ENCODE measurements at regions not wholly inside any gene's neighbourhood (a gene's known extent, or its start where the extent isn't known, plus 50 kb on each side); places are given as distances from the start of the nearest gene placed in this dataset.

DNA sequence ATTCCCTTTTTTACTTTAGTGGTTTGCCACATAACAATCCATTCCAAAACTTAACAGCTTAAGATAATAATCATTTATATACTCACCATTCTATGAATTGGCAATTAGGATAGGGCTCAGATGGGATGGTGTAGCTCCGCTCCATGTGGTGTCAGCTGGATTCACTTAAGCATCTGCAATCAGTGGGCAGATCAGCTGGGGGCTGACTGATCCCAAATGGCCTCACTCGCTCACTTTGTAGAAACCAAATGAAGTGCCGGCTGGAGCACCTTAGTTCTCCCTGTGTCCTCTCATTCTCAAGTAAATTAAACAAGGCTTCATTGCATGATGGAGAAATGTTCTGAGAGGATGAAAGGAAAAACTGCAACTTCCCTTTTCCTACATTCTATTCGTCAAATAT, 161.4 kb downstream of the WT1 start:
- no peak for DNase-seq

DNA sequence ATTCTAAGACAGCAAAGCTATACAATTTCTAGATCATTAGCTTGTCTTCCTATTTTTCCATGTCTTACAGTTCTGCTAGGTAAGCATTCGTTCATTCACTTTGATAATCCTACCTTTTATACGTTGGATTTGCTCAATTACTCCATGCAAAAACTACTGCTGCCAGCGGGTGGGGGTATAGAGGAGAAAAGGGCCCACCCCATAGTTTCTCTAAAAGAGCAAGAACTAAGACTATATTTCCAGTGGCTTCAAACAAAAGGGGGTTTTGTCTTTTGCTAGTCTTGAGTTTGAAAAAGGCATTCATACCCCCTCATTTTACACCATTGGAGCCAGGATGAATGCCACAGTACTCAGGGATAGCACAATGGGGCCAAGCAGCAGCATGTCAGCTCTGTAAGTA, 155.7 kb downstream of the WT1 start:
- no peak for DNase-seq

DNA sequence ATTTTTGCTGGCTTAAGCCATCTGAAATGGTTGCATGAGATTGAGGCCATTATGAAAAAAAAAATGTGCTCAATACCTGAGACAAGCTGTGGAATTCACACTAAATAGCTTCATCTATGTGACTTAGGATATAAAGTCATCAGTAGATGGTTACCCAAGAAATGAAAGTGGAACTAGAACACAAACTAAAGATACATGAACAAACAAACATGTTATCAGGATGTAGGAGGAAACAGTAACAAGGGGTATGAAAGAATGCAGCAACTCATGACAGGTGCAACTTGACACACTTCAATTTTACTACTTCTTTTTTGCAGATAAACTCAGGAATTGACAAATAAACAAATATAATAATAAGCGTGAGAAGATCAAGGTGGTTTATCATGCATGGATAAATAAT, 155.0 kb downstream of the WT1 start:
- DNase-seq, result no peak

DNA sequence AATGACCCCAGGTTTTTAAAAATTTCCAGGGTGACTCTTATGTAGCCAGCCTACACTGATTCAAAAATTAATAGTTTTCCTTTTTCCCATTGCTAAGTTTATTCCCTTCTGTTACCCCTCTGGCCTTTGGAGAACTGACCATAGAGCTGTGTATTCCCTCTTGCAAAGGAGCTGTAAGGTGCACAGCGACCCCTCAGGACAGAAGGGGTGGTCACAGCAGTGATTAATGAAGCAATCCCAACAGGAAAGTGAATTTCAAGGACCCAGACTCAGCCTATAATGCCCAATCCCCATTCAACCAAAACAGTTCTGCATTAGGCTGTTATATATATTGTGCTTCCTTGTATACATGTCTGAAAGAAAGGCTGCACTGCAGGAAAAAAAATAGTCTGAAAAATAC, 147.1 kb downstream of the WT1 start:
- DNase-seq, result no peak

DNA sequence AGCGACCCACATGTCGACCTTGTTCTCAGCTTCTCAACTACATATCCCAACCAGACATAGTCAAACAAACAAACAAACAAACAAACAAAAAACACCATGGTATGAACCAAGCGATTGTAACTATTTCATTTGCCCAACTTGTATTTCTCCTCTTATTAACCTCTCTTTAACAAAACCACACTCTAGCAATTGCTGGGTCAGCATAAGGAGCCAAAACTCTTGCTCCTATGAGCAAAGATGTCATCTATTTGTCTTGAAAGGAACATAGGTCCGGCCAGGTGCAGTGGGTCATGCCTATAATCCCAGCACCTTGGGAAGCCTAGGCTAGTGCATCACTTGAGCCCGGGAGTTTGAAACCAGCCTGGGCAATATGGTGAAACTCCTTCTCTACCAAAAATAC, 145.6 kb downstream of the WT1 start:
- DNase-seq, result no peak

DNA sequence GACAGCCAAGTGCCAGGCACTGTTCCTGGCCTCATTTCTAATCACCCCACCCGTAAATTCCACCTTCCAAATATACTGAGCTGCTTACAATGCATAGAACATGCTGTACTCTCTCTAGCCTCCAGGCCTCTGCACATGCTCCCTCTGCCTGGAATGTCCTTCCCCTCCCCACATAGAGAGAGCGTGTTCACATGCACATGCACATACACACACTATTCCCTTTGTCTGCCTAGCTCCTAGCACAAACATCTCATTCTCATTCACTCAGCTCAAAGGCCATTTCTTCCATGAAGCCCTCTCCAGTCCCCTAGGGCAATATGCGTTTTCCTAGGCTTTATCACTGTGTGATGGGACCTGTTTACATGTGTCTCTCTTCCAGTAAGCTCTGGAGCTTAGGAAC, 144.6 kb downstream of the WT1 start:
- DNase-seq, result no peak

DNA sequence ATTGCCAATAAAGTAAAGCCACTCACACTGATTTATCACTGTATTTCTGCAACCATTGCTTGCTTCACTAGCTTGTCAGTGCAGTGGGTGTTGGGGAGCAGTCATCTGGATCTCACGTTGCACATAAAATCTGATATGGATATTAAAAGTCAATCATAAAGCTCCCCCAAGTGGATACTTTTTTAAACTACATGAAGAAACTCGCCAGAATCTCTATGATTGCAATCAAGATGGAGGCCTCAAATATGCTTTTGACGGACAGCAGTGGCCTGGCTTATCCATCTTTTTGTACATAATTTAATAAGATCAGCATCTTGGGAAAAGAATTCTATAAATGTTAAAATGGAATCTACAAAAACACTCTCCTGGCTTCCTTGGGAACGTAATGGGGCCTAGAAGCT, 137.7 kb downstream of the WT1 start:
- DNase-seq, result no peak

DNA sequence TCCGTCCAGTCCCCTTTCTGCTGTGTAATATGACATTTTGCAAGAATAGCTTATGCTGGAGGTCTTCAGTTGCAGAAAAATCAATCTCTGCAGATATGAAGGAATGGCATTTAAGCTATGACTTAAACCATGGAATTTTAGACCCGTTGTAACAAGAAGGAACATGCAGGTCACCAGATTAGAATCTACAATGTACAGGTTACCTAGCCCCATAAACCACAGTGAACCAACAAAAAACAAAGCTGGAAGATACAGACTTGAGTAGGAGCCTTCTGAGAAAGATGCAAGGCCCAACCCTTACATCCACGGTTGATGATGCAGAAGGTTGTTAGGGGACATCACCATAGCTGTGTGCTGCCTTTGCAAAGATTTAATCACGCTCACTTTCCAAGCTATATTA, 132.5 kb downstream of the WT1 start:
- DNase-seq, result no peak

DNA sequence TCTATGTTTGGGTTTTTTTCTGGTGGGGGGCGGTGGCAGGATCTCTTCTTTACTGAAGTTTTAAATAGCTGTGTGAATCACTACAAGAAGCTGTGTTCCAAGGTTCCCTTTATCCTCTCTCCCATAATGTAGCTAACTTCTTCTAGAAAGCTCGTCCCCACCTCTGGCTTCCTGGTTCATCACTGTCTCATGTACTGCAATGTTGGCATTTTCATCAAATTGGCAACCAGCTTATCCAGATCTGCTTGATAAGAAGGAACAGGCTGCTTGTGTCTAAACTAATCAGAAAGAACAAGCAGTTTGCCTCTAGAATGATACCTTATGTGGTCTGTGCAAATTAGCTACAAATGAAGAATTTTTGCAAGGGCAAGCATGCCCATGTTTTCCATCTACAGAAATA, 130.8 kb downstream of the WT1 start:
- DNase-seq, result no peak

DNA sequence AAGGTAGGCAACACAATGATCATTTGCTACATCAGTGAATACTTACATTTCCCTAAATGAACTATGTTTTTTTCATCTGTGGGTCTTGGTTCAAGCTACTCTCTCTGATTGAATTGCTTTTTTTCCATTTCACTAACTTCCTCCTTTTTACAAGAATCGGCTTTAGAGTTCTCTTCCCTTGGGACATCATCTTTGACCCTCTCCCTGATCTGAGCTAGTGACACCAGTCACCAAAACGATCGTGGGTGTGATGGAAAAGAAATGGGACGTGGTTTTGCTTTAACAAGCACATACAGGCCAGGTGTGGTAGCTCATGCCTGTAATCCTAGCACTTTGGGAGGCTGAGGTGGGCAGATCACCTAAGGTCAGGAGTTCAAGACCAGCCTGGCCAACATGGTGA, 129.9 kb downstream of the WT1 start:
- DNase-seq, result no peak

DNA sequence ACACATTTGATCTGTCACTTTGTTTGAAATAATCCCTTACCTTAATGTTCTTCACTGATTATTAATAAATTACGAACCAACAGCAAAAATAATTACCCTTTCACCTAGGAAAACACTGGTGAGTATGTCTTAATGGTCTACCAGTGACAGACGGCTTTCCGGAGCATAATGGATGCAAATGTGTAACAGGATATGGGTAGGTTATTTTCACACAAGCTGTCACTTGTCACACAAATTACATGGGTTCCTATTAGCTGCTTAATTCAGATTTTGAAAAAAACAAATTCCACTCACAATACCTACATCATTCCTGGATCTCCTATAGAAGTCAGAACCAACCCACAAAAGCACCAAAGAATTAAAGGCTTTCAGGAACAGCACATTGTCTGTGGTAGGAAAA, 127.9 kb downstream of the WT1 start:
- no peak for DNase-seq

DNA sequence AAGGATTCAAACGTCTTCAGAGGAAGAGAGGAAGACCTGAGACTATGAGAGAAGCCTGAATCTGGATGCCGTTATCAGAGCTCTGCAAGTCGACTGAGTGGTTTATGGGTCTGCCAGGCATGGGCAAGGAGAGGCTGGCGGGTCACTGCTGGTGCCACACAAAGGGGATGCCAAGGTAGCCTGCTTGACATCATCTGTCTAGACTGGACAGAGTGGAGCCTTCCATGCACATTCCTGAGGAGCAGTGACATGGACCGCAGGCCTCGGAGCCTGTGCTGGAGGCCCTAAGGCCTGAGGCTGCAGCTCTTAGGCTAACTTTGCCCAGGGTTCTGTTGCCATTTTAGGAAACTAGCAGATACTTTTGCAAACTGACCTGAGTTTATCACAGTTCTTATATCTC, 127.4 kb downstream of the WT1 start:
- no peak for DNase-seq

DNA sequence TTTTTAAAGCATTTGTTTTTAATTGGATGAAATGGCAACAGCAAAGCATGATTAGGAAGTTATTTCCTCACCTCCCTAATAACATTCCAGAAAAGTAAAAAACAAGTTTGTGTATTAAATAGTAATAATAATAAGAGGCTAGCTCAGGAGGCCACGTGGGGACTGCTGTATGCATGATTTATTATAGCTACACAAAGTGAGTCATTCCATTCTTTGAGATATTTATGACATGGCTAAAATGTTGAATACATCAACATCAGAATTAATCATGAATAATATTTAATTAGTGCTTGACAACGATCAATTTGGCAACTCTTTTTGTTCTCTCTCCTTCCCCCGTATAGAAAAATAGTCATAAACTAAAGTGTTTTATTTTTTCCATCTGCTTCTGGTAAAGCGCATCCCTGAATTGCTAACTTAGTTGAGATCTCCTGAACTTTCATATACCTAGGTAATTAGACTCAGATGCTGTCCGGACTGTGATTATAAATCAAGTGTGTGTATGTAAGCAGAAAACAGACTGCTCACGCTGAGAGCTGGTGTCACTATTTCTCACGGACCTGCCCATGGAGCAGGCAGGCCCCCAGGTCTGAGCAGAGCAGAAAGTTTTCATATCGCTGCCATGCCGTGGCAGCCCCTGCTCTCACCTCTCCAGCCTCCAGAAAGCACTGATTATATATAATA, 125.7 kb downstream of the WT1 start:
- DNase-seq, result no peak

DNA sequence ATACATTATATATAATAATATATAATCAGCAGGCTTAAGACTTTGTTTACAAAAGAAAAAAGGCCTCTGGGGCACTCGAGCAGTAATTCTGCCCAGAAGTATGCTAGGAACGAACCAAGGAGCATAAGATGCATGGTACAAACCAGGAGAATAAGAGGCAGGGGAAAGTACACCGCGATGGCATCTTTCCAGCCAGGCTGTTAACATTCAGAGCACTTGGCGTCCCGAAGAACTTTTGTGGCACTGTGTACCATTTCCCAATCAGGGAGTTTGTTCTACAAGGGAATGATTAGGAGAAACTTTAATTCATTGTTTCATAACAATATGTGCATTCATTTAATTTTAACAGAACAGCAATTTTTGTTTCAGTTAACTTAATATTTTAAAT, 125.1 kb downstream of the WT1 start:
- no peak for DNase-seq

DNA sequence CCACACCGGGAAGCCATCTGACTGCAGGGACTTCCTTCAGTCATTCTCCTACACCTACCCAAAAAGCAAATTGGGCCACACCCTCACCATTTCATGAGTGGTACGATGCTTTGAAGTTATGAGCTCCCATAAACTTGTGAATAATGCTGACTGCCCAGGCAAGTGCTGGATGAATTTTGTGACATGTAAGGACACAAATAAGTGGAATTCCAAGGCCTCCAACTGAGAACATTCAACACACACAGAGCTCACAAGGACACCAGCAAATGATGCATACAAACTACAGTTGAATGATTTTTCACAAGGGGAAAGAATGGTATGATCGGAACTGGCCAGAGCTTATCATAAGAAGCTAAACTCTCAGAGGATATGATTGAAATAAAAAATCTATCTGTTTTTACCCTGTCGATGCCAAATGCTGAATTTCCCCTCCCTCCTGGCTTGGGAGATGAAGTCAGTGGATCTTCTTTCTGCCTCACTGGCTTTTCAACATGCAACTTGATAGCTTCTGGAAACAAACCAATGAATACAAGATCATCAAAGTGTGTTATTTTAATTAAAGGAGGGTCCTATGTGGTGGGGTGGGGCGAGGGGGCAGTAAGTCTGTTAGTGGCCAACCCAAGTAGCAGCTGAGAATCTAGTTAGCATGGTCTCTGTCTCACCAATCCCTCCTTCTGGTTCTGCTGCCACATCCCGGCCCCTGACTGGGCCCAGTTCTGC, 123.8 kb downstream of the WT1 start:
- DNase-seq, result no peak

DNA sequence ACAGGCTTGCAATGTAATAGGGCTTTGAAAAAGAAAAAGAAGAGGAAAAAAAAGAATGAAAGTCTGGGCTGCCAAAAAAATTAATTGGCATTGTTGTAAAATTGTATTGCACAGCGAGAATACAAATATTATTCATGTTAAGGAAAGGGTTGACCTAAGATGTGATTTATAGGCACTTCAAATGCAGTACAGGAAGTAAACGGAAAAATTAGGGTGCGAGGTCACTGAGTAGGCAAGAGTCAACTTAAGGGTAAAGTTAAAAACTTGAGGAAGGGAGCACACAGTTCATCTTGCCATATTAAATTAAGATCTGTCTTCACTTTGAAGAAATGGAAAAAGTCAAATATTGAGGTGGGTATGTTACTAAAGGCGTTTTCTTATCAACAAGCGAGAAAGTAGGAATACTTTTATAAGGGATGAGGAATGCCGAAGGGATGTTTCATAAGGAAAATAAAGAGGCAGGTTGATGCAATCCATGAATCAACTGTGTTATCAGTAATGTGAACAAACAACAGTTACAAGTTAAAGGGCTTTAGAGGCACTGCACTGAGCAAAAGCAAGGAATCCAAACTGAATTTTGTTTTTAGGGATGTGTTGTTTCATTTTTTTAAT, 123.0 kb downstream of the WT1 start:
- no peak for DNase-seq

DNA sequence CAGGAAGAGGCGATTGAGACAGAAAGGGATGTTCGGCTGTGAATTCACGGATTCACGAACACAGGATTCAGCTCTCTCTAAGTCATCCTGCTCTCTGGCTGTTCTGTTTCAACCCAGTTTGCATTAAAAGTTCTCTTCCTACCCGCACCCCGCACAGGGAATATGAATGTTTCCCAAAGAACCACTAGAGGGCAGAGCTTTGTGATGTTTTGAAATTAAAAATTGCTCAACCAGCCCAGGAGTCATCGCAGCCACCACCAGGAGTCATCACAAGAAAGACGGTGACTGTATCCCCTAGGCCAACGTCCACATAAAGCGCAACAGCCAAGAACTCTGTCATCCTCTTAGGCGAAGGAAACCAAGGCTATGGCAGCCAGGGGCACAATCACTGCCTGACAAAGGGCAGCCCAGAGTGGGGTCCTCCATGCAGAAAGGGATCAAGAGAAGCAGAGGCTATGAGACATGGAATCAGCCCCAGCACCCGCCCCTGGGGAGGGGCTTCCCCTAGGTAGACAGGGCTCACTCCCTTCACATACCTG, 122.4 kb downstream of the WT1 start:
- peak in 1 of 5 donors; percentile 12 for DNase-seq

DNA sequence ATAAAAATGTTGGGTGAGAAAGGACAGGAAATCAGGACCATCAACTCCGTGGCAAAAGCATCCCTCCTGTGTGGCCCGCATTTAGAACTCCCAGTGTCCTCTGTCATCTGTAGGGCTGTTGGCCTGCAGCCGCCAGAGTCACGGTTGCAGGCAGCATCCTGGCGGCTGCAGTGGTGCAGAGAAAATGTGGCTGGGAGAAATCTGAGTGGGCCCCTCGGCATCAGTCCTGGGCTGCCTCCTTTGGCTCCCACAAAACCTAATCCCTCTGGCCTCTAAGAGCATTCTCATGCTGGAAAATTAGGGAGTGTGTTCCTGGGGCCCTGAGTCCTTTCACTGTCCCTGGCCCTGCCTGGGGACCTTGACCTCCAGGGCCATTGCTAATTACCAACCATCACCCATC, 121.9 kb downstream of the WT1 start:
- DNase-seq, result no peak

DNA sequence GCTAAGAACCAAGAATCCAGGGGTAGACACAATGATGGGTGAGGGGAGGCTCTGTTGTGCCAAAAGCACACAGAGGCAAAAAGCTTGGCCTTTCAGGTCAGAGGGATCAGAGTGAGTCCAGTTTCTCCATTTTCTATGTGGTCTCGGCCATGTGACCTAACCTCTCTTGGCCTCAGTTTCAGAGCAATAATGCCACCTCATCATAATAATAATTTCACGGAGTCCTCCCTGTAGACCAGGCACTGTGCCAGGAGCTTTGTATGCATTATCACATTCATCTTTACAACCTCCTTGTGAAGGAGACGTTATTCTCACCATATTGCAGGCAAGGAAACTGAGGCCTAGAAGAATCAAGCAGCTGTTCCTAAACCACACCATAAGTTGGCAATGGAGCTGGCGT, 120.2 kb downstream of the WT1 start:
- DNase-seq, result no peak

DNA sequence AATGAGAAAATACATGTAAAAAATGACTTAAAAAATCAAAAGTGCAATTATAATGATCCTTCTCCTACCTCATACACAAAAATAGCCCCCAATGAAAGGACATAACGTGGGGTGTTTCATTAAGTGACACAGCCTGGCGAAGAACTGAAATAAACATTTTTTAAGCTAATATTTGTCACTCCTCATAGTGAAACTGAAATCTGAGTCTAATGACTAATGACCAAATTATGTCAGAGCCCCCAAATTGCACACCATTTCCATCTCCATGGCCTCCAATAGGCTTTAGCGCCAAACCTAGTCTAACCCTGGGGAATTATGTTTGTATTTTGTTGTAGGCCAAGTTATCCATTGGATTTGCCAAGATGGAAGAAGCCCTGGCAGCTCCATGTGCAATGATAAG, 119.1 kb downstream of the WT1 start:
- no peak for DNase-seq

DNA sequence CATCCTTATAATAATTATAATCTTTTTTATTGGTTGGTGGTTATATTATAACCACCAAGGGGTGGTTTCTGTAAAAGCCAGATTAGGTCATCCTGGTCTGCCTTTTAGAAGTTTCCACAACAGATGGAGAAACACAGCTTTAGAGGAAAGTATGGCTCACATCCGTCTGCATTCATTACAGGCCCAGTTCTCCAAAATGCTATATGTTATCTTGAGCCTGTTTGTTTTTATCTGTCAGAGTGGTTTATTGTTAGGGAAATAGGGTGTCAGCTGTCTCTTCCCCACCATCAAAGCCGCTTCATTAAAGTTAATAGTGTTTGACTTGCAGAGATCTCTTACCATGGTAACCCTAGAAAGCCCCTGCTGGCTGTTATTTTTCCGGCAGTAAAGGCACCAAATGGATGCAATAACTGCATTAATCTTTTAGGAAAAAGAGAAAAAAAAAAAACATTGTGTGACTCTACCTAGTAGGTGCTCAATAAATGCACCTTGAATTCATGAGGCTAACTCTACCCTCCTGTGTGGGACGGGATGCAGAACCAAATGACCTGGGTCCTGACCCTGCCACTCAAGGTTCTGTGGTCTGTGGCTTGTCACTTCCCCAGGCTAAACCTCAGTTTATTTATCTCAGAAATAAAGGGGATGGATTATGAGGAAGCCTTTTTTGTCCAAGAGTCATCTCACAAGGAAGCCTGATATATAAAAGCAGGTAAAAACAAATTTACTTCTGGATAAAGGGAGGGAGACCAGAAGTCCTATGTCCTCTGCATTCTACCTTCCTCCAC, 118.3 kb downstream of the WT1 start:
- DNase-seq, result no peak

DNA sequence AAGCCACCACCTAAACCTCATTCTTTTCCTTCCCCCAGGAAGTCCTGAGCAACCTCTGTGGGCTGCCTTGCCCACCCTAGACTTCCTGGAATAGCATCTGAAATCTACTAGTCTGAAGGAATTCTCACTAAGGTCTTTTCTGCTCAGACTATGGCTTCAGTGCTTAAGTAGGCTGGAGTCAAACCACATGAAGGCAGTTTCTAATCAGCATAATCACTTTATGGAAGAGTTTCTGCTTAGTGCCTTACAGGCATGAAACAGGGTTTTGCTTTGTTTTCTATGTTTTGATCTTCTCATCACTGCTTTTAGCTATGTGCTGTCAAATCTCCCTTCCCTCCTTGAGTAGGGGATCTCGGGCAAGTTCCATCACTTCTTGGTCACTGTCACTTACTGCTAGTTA, 117.7 kb downstream of the WT1 start:
- DNase-seq, result no peak

All from T-helper 1 cell (primary cell).